SU-DHL-6 (cell line): ENCODE measurements at regions not wholly inside any gene's neighbourhood (a gene's known extent, or its start where the extent isn't known, plus 50 kb on each side); places are given as distances from the start of the nearest gene placed in this dataset.

Source experiments
- CTCF ChIP-seq: fragments of 200-600 bp; sonication (generic); IDR thresholded peaks from one replicate; pipeline ENCODE4 v1.5.1; 2017; ENCODE audit warnings: antibody characterized with exemption, mild to moderate bottlenecking, low read length, moderate library complexity; ENCODE audit not compliant: insufficient read depth, poor library complexity, severe bottlenecking
- EZH2phosphoT487 ChIP-seq: fragments of 200-600 bp; sonication (generic), shearing (Covaris generic); conservative IDR thresholded peaks from 2 replicates; pipeline ENCODE4 v1.6.1; 2018; ENCODE audit warnings: mild to moderate bottlenecking, antibody characterized with exemption, low read length, moderate library complexity, mixed read lengths

DNA sequence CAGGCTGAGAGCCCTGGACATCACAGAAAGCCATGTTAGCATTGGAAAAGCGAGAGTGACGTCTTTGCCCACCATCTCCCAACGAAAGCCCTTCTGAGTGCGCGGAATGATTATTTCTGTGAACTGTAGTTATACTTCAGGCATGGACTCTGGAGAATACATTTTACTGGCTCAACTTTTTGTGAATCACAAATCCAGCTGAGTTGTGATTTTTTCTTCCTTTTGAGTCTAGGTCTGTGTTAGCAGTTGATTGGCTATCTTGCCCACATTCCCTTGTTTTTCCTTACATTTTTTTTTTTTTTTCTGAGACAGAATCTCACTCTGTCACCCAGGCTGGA is 183.1 kb downstream of the INO80D start:
- TF ChIP-seq CTCF (no peak), EZH2phosphoT487 (no peak)
